Activated T-cell treated with anti-CD3 and anti-CD28 coated beads for 1 hour (primary cell): ENCODE measurements at regions not wholly inside any gene's neighbourhood (a gene's known extent, or its start where the extent isn't known, plus 50 kb on each side); places are given as distances from the start of the nearest gene placed in this dataset.
"Not testable (repeated sequence)": the region's sequence is repeated elsewhere in the genome, so short reads cannot be mapped to it uniquely, and the experiment has no call there.

Experiments used
- DNase-seq: peaks from one replicate; pipeline ENCODE4 v3.0.0-alpha.2; 2020; ENCODE audit warnings: low read depth

GRCh38 chr4:9703391-9703790, 78.0 kb upstream of the DRD5 start:
- DNase-seq = peak; percentile 35

GRCh38 chr4:9704126-9704525, 77.3 kb upstream of the DRD5 start:
- DNase-seq = not testable (repeated sequence)

GRCh38 chr4:9704551-9705332, 76.7 kb upstream of the DRD5 start:
- DNase-seq = no peak

GRCh38 chr4:9707281-9707680, 74.2 kb upstream of the DRD5 start:
- DNase-seq = not testable (repeated sequence)

GRCh38 chr4:9707936-9708335, 73.5 kb upstream of the DRD5 start:
- not testable (repeated sequence) for DNase-seq

GRCh38 chr4:9709724-9710123, 71.7 kb upstream of the DRD5 start:
- DNase-seq = no peak

GRCh38 chr4:9715271-9715670, 66.2 kb upstream of the DRD5 start:
- DNase-seq = not testable (repeated sequence)

GRCh38 chr4:9716093-9716492, 65.3 kb upstream of the DRD5 start:
- DNase-seq = no peak

- DNase-seq = not testable (repeated sequence)
These were observed 63.0 kb upstream of the DRD5 start for GRCh38 chr4:9718246-9718939.

- DNase-seq = not testable (repeated sequence)
These were observed 59.3 kb upstream of the DRD5 start for GRCh38 chr4:9722131-9722530.
